Lower lobe of right lung (tissue), 2 donors: ENCODE measurements at regions not wholly inside any gene's neighbourhood (a gene's known extent, or its start where the extent isn't known, plus 50 kb on each side); places are given as distances from the start of the nearest gene placed in this dataset.

ENCODE experiments used
- ATAC-seq, 2 donors: fragments of 200-7000 bp; cut with Tn5 transposase; one replicate each; pipeline ENCODE4 v1.9.1; 2020 to 2022; ENCODE audit warnings: mild to moderate bottlenecking in 2 of 2, moderate library complexity in 2 of 2
- DNase-seq: peaks from one replicate; pipeline ENCODE4 v3.0.0-alpha.2; 2020
- H3K27ac ChIP-seq: fragments of 200-600 bp; one replicate; pipeline ENCODE4 v1.8.0; 2022
- H3K27me3 ChIP-seq: fragments of 200-600 bp; one replicate; pipeline ENCODE4 v1.8.0; 2022; ENCODE audit warnings: low read depth
- H3K36me3 ChIP-seq: fragments of 200-600 bp; one replicate; pipeline ENCODE4 v1.8.0; 2022; ENCODE audit warnings: mild to moderate bottlenecking
- H3K4me1 ChIP-seq: fragments of 200-600 bp; one replicate; pipeline ENCODE4 v1.8.0; 2022
- H3K4me3 ChIP-seq: fragments of 200-600 bp; one replicate; pipeline ENCODE4 v1.8.0; 2022; ENCODE audit warnings: mild to moderate bottlenecking
- H3K9me3 ChIP-seq: fragments of 200-600 bp; one replicate; pipeline ENCODE4 v1.8.0; 2022
- intact Hi-C: fragments of 100-400 bp; cut with DNase I; formaldehyde crosslinking; loops from one replicate; pipeline ENCODE4 v1.11.0; 2022
- TF ChIP-seq, protein P1 (sequence below): fragments of 200-600 bp; IDR thresholded peaks from one replicate; pipeline ENCODE4 v1.8.0; 2022; ENCODE audit warnings: antibody characterized with exemption, mild to moderate bottlenecking
- donor health status: DM: no; HTN: yes; CAD: no; lungs with severe emphysema.

DNA sequence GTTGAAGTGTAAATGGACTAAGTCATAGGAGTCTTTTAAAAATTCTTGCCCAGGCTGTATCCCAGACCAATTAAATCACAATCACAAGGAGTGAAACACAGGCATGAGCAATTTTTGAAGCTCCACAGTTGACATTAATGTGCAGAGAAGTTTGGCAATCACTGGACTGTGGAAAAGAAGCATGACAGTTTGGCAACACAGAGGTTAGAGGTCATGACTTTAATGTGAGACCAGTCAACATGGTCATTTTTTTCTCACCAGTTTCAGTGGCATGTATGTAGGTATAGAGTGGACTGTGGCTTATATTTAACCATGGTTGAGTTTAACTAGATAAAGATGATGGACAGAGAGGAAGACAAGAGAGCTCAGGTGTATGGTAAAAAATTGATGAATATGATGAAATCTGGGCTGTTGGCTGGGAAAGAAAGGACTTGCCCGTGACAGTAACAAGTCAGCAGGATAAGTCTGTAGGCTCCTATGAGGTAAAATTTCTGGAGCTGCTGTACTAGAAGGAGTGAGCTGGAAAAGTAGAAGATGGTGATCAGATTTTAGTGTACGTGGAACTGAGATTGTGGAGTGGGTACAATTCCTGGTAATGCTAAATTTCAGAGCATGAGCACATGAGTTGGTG, 432.2 kb upstream of the GHITM start:
- intact Hi-C loops, result no loop called here
- H3K9me3 ChIP-seq, result no peaks in the 10 kb centered on the region
- no peaks in the 10 kb centered on the region for H3K36me3 ChIP-seq
- DNase-seq, result no peak
- H3K4me1 ChIP-seq, result no peaks in the 10 kb centered on the region
- H3K27me3 ChIP-seq, result no peaks in the 10 kb centered on the region
- H3K27ac ChIP-seq, result no peak overlapping the region
- no peak overlapping the region for H3K4me3 ChIP-seq
- no peak for ATAC-seq
- TF ChIP-seq, protein P1, sequence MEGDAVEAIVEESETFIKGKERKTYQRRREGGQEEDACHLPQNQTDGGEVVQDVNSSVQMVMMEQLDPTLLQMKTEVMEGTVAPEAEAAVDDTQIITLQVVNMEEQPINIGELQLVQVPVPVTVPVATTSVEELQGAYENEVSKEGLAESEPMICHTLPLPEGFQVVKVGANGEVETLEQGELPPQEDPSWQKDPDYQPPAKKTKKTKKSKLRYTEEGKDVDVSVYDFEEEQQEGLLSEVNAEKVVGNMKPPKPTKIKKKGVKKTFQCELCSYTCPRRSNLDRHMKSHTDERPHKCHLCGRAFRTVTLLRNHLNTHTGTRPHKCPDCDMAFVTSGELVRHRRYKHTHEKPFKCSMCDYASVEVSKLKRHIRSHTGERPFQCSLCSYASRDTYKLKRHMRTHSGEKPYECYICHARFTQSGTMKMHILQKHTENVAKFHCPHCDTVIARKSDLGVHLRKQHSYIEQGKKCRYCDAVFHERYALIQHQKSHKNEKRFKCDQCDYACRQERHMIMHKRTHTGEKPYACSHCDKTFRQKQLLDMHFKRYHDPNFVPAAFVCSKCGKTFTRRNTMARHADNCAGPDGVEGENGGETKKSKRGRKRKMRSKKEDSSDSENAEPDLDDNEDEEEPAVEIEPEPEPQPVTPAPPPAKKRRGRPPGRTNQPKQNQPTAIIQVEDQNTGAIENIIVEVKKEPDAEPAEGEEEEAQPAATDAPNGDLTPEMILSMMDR, result no peak

DNA sequence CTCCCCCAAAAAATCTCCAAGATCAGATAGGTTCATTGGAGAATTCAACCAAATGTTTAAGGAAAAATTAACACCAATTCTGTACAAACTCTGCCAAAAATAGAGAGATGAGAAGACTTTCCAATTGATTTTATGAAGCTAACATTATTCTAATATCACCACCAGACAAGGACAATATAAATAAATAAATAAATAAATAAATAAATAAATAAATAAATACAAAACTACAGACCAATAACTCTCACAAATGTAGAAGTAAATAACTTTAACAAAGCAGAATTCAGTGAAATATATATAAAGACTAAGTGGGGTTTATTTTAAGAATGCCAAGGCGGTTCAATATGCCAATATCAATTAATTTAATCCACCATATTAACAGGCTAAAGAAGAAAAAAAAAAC, 425.9 kb upstream of the GHITM start:
- no peaks in the 10 kb centered on the region for H3K4me1 ChIP-seq
- H3K27me3 ChIP-seq, result no peaks in the 10 kb centered on the region
- no peaks in the 10 kb centered on the region for H3K36me3 ChIP-seq
- ATAC-seq, result no peak
- no peak for DNase-seq
- H3K27ac ChIP-seq, result no peak overlapping the region
- H3K4me3 ChIP-seq, result no peak overlapping the region
- intact Hi-C loops, result no loop called here
- TF ChIP-seq, protein P1, result no peak
- no peaks in the 10 kb centered on the region for H3K9me3 ChIP-seq

DNA sequence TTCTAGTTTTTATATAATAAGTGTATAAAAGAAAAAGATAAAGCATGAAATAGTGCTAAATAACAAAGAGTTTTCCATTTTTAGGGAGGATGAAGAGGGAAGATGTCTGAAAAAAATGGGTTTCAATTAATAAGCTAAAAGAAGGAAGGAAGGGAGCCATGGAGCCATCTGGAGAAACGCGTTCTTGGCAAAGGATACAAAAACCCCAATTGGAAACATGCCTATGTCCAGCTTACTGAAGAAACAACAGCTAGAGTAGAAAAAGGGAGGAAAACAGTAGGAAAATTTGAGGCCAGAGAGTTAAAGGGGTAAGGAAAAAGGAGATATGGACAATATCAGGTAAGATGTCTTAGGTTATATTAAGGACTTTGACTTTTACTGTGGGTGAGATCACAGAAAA, 416.2 kb upstream of the GHITM start:
- intact Hi-C loops, result no loop called here
- Histone ChIP-seq H3K9me3 (no peaks in the 10 kb centered on the region), H3K4me1 (peaks cover 5% of the 10 kb centered on the region), H3K36me3 (no peaks in the 10 kb centered on the region), H3K27ac (no peak overlapping the region), H3K4me3 (no peak overlapping the region), H3K27me3 (no peaks in the 10 kb centered on the region)
- TF ChIP-seq, protein P1, result no peak
- DNase-seq, result no peak
- no peak for ATAC-seq

DNA sequence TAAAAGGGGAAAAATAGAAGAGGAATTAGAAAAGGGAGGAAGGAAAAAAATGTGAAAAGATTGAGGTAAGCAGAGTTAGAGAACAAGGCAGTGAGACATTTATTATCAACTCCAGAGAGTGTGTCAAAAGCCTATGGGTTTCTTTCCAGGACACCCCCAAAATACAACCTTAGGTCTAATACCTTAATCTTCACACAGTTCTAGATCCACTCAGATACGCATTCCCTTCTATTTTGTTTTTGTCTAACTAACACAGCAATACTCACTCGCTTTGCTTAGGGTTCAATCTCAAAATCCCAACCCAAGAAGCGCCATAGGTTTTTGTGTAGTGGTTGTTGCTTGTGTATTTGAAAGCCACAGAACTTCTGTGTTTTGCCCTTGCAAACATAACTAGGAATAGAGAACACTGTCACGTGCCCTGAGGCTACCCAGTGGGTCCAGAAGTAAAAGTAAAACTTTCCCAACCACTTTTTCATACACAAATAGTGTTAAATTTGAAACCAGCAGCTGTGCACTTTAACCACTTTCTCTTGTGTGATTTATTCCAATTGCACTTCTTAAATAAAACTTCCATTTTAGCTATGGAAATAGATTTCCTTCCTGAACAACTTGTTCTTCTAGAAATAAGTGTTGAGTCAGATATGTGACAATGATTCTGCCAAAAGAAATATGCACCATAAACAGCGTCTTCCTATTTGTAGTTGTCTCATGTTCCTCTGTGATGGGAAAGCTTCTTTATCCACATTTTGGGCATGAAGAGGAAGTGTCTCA, 414.7 kb upstream of the GHITM start:
- Histone ChIP-seq H3K36me3 (no peaks in the 10 kb centered on the region), H3K4me1 (peaks cover 5% of the 10 kb centered on the region), H3K27ac (no peak overlapping the region), H3K4me3 (no peak overlapping the region), H3K27me3 (no peaks in the 10 kb centered on the region), H3K9me3 (no peaks in the 10 kb centered on the region)
- DNase-seq (no peak), ATAC-seq (no peak)
- TF ChIP-seq, protein P1, result no peak
- intact Hi-C loops, result no loop called here

DNA sequence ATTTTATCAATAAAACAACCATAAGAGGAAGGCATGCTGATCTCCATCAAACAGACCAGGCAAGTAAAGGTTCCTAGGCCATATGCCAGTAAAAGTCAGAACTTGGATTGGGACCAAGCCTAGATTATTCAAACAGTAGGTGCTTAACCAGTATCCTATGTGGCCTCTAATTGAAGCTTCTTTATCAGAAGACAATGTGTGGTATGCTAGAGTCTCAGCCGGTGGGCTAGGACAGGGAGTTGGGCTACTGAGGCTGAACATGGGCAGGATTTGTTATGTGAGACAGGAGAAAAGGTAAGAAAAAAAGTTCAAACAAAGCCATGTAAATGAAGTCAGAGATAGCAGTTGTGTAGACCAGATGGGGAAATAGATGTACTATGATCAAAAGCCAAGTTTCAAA, 413.7 kb upstream of the GHITM start:
- ATAC-seq (no peak), DNase-seq (no peak)
- Histone ChIP-seq H3K9me3 (no peaks in the 10 kb centered on the region), H3K27me3 (no peaks in the 10 kb centered on the region), H3K4me1 (peaks cover 5% of the 10 kb centered on the region), H3K27ac (no peak overlapping the region), H3K36me3 (no peaks in the 10 kb centered on the region), H3K4me3 (no peak overlapping the region)
- TF ChIP-seq, protein P1, result no peak
- intact Hi-C loops, result no loop called here
